HG03196 (cell line): ENCODE measurements at regions not wholly inside any gene's neighbourhood (a gene's known extent, or its start where the extent isn't known, plus 50 kb on each side); places are given as distances from the start of the nearest gene placed in this dataset.

ENCODE experiments used
- ATAC-seq: cut with Tn5 transposase; IDR thresholded peaks from one replicate; pipeline ENCODE4 v1.9.1; 2021; ENCODE audit not compliant: unreplicated experiment

GRCh38 chr19:30293051-30293785, 79.0 kb upstream of the ZNF536 start:
- no peak for ATAC-seq

- ATAC-seq, result no peak
These were observed 74.2 kb upstream of the ZNF536 start for GRCh38 chr19:30297969-30298368.

DNA sequence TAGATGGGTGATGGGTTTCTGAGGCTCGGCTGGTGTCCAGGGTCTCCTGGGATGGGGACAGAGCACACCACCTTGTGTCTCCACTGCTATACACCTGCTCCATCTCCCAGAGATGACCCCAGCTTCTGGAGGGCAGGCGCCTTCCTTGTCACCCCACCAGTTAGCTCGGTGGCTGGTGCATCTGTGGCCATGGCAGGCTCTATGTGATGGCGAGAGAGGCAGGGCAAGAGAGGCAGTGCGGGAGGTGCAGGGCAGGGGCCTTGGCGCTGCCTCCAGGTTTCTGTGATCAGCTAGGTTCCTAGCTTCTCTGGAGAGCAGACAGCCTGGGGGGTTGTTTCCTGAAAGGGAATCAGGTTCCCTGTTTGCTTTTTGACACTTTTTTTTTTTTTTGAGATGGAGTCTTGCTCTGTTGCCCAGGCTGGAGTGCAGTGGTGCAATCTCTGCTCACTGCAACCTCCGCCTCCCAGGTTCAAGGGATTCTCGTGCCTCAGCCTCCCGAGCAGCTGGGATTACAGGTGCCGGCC, 69.0 kb upstream of the ZNF536 start:
- no peak for ATAC-seq

DNA sequence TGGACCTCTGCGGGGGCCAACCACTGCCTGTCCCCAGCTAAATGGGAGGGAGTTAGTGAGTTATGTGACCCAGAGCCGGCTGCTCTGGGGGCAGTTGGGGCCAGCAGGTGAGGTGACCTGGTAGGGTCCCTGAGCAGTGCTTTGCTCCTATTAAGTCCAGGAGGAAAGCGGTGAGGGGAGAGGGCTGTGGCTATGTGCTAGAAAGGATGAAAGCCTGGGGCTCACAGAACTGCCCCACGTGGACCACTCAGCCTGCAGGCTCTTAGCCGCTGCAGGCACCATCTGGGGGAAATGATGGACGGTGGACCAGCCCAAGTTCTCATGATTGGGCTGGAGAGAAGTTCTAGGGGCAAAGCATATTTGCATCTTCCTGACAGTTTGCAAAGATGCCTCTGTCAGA, 67.6 kb upstream of the ZNF536 start:
- ATAC-seq, result no peak

- no peak for ATAC-seq
These were observed 66.7 kb upstream of the ZNF536 start for GRCh38 chr19:30305346-30306060.

GRCh38 chr19:30307191-30307974, 64.8 kb upstream of the ZNF536 start:
- ATAC-seq, result no peak

GRCh38 chr19:30309176-30309575, 63.0 kb upstream of the ZNF536 start:
- ATAC-seq, result no peak

GRCh38 chr19:30309905-30310601, 62.1 kb upstream of the ZNF536 start:
- no peak for ATAC-seq

GRCh38 chr19:30310602-30311263, 61.5 kb upstream of the ZNF536 start:
- no peak for ATAC-seq

DNA sequence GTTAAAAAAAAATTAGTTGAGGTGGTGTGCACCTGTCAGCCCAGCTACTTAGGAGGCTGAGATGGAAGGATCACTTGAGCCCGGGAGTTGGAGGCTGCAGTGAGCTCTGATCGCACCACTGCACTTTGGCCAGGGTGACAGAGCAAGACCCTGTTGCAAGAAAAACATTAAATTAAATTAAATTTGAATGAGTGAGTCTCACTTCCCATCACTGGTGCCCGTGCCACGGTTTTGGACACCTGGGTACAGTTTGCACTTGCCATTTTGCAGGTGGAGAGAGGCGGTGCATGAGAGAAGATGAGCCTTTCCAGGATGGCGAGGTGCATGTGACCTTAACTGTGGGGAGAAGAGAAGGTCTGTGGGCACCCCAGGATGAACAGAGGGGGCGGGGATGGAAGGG, 60.3 kb upstream of the ZNF536 start:
- ATAC-seq, result no peak

DNA sequence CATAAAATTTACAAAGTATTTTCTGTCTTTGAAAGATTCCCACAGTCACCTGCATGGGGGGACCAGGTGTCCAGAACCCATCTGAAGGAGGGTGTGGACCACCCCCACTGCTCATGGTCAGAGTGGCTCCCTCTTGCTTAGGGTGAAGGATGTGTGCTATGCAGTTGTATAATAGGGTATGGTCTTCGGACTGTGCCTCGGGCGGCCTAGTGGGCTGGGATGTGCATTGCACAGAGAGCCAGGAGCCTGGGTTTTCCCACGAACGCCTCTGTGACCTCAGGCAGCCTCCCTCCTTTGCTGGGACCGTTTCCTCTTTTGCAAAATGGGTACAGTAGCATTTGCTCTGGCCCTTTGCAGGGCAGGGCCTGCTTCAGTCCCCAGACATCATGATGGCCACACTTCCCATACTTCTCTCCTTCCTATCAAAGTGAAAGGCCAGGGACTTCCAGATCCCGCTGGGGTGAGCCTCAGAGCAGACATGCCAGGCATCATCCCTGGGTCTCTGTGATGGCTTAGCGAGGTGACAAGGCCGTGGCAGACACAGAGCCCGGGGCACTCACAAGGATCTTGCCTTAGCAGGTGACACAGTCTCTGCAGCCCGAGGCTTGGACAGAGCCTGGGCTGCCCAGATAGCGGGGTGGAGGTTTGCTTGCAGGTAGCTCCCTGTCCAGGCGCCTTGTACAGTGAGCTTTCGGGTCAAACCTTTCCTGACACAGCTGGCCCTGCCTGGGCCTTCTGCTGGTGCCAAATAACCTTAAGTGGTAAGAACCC, 59.4 kb upstream of the ZNF536 start:
- no peak for ATAC-seq

DNA sequence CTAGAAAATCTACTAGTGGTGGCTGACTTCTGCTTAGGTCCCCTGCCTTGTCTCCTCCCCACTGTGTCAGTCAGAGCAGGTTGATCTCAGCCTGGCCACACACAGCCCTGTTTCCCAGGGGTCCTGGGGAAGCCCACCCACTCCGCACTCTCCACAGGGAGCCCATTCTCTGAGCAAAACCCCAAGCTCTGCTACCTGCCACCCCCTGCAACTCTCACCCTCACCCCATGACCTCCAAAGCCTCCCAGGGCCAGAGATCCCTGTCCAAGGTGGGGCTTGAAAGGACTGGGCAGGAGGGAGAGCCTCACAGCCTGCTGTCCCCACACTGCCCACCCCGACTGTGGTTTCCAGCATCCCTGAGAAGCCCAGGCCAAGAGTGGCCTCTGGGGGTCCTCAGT, 58.8 kb upstream of the ZNF536 start:
- no peak for ATAC-seq

DNA sequence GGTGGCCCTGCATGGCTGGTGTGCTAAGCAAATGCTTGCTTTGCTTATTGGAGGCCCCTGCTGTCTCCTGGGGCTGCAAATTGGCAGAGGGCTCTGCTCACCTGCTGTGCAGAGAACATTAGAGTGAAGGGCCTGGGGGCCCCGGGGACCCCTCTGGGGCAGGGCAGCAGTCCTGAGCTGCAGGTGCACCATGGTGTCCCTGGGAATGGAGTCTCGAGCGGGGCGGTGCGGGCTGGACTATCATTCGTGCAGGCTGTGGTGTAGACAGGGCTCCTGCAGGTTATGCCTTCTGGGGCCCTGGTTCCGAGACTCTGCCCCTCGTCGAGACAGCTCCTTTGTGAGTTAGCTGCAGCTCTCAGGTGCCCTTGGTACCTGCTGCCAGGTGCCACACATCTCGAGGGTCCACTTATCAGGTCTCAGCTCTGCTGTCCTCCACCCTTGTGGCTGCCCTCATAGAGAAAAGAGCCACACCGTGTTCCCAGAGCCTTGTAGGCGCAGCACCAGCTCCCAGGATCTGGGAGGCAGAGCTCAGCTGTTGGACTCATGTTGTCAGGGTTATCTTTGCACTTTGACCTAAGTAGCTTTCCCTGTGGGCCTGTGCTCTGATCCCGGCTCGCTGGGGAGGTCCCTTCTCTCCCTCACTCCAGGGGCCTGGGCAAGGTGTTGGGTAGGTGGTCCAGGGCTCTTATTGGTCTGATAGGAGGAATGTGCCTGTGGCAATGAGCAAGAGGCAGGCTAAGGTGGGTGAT, 58.0 kb upstream of the ZNF536 start:
- no peak for ATAC-seq

DNA sequence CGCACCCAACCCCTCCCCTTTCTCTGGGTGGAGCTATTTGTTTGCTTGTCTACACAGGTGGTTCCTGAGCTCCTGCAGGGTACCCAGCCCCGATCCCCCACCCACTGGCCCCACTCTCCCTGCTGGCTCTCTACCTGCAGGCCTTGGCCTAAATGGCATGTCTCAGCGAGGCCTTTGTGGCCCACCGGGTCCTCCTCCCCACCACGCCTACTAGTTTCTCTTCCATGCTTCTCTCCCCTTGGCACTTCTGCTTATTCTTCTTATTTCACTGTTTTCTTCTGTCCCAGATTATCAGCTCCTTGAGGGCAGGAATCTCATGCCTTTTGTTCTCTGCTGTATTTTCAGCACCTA, 57.4 kb upstream of the ZNF536 start:
- no peak for ATAC-seq

GRCh38 chr19:30315159-30315558, 57.0 kb upstream of the ZNF536 start:
- no peak for ATAC-seq

GRCh38 chr19:30316000-30316491, 56.1 kb upstream of the ZNF536 start:
- no peak for ATAC-seq

GRCh38 chr19:30316560-30317106, 55.6 kb upstream of the ZNF536 start:
- ATAC-seq, result no peak

DNA sequence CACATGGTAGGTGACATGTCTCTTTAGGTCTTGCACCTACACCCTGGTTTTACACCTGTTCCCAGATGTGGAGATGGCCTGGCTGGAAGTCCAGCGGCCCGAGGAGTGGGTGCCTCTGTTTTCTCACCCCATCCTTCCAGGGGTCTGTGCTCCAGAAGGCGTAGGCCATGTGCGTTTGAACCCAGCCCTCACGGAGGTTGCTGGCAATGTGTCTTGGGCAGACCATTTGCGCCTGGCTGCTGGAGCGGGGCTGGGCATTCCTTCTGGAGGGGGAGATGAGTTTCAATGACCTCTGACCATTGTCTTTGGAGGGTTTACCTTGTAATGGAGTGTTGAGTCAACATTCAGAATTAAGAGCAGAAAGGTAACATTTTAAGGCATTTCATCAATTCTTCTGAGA, 54.8 kb upstream of the ZNF536 start:
- no peak for ATAC-seq

GRCh38 chr19:30318261-30318660, 53.9 kb upstream of the ZNF536 start:
- no peak for ATAC-seq
